ENCODE measurements at regions not wholly inside any gene's neighbourhood (a gene's known extent, or its start where the extent isn't known, plus 50 kb on each side); places are given as distances from the start of the nearest gene placed in this dataset.

DNA sequence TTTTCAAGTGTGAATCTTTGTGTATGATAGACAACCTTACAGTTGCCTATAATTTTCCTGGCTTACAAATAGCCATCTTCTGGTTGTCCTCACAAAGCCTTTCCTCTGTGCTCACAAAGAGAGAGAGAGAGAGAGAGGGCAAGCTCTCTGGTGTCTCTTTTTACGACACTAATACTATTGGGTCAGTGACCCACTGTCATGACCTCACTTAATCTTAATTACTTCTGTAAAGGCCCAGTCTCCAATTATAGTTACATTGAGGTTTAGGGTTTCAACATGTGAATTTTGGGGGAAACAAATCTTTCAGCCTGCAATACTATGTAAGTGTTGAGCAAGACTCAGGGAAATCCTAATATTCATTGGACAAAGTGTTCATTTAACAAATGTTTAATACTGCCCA is 167.4 kb upstream of the COL11A1 start:
- TF ChIP-seq, protein P1, sequence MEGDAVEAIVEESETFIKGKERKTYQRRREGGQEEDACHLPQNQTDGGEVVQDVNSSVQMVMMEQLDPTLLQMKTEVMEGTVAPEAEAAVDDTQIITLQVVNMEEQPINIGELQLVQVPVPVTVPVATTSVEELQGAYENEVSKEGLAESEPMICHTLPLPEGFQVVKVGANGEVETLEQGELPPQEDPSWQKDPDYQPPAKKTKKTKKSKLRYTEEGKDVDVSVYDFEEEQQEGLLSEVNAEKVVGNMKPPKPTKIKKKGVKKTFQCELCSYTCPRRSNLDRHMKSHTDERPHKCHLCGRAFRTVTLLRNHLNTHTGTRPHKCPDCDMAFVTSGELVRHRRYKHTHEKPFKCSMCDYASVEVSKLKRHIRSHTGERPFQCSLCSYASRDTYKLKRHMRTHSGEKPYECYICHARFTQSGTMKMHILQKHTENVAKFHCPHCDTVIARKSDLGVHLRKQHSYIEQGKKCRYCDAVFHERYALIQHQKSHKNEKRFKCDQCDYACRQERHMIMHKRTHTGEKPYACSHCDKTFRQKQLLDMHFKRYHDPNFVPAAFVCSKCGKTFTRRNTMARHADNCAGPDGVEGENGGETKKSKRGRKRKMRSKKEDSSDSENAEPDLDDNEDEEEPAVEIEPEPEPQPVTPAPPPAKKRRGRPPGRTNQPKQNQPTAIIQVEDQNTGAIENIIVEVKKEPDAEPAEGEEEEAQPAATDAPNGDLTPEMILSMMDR (IDR thresholded peaks at IDR 0.05 in 8 of 11, conservative IDR thresholded peaks at IDR 0.05 in 3 of 11) = no peak
- TF ChIP-seq POLR2A (IDR thresholded peaks at IDR 0.05) = no peak
